OCI-M1 (cell line): ENCODE measurements at regions not wholly inside any gene's neighbourhood (a gene's known extent, or its start where the extent isn't known, plus 50 kb on each side); places are given as distances from the start of the nearest gene placed in this dataset.
A peak's percentile ranks its signal among the peaks of the same experiment; 100 is the strongest.

Experiments
- DNase-seq: peaks from one replicate; lab custom pipeline; 2025; lab: John Stamatoyannopoulos, UW

DNA sequence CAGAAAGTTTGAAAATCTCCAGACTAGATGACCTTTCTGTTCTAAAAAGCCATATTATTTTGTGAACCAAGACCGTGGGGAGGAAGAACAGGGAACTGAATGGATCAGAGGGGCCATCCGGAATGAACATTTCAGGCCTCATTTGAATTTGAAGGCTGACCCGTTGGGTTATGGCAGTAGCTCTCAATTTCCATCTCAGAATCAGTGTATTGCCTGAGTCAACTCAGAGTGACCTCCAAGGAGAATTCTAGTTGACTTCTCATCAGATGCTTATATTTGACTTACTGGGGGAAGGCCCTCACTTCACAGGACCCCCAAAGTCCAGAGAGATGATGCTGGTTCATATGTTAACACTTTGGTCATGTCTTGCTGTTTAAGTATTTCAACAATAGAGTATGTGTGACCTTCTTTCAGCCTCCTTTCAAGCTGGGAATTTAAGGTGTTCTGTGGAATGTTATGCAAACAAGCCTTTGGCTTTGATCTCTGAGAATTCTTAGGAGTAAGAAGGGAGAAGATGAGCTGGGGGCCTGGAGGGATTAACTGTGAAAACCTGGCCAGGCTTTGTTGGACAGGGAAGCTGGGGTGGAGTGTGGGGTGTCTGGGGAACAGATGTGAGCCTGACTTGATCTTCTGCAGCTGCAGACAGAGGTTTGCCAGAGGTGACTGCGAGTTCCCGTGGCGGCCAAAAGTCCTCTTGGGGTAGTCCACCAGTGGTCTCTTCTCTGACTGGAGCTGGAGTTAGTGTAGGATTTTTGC is 111.2 kb upstream of the RGMA start:
- no peak for DNase-seq

DNA sequence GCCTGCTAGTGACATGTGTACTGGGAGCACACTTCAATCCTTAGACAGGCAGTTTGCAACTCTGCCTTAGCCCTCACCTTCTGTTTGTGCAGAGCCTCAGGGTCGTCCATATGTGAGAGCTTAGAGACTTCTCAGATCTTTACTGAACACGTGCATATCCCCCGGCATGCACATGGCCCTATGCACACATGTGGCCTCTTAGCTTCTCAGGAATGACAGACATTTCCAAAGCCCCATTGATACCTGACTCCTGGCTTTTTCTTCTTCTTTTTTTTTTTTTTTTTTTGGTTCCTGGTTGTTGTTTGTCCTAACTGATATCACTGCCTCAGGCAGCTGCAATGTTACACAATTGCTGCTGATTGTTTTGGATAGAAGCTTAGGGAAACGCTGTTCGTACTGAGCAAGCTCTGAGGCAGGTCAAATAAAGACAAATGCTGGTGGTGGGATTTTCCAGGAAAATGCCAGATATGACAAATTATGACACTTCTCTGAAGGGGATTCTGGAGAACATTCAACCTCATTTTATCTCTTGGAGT is 107.2 kb upstream of the RGMA start:
- no peak for DNase-seq

DNA sequence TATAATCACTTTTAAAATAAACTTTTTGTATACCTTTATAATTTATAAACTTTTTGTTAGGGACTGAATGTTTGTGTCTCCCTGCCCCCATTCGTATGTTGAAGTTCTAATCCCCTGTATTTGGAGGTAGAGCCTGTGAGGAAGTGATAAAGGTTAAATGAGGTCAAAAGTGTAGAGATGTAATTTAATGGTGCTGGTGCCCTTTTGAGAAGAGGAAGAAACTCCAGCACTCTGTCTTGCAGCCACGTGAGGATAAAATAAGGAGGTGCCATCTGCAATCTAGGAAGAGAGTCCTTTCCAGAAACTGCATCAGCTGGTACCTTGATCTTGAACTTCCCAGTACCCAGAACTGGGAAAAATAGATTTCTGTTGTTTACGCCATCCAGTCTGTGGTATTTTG is 106.1 kb upstream of the RGMA start:
- peak; percentile 3 for DNase-seq

DNA sequence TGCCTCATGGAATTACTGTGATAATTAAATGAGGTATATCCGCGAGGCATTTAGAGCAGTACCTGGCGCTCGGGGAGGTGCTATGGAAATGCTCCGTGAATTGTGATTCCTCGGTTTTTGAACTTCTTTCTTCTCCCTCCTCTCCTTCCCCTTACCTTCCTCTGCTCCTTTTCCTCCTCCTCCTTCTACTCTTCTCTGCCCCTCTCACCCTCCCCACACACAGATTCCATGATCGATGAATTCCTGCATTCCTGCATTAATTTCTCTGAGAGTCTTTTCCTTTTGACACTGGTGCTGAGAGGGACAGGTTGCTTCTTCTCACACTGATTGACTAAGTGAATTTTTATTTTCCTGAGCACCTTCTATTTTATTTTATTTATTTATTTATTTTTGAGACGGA is 101.2 kb upstream of the RGMA start:
- DNase-seq, result no peak

DNA sequence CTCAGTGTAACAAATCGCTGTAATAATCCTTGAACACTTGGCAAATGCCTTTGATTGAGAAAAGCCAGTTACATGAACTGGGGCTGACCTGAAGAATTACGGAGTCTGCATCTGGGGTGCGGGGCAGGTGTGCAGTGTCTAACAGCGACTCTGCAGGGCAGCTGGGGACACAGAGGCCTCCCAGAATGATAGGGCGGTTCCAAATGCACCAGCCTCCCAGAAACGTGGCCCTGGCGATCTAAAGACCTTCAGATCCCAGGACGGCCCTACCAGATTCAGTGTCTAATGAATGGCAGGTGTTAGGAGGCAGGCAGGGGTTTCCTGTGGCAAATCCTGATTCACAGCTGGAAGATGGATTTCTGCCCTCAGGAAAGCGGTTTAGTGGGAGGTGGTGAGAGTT is 100.5 kb upstream of the RGMA start:
- DNase-seq, result no peak

DNA sequence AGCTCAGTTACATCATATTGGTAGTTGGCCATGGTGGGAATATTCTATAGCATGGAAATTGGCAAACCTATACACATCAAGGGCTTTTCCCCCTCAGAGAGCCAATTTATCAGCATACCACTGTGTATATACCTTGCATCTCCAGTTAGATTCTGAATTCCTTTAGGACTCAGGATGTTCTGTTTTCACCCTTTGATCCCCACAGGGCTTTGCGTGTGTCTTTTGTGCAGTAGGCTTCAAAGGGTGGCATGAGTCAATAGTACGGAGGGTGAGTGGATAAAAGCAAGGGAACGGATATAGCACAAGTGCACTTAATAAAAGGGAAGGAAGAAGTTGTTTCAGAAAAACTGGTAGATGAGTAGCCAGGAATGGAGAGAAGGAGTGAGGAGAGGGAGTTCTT is 99.2 kb upstream of the RGMA start:
- no peak for DNase-seq

DNA sequence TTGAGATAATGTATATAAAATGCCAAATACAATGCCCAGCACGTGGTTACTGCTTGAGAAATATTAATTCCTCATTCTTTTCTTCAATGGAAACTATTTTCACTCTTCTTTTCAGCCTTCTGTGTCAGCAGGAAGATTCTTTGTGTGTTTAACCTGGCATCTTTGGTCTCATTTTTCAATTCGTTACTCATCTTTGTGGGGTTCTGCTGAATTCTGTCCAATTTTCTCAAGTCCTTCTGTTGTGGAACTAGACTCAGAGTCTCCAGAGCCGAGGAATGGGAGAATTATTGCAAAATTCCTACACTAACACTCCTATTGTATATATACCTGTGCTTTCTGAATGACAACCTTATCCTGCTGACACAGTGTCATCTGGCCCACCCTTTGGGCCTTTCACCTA is 96.8 kb upstream of the RGMA start:
- DNase-seq, result no peak

DNA sequence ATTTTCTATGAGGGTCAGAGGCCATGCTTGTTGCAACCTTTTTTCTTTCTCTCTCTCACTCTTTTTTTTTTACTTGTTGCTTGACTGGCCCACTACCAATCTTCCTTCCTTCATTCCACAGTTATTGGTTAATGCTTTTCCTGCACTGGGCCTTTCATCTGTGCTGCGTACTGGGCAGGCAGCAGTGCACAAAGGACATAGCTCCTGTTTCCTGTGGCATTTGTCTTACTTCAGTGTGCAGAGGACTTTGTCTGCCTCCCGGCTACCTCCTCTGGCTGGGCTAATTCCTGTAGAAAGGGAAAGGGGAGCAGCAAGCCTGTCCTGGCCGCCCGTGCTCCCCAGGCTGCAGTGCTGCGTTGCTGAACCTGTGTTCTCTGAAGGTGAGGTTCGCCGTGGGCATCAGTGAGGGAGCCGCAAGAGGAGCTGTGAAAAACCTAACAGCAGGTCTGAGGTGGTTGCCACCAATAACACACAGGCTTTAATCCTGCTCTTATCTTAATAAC is 93.7 kb upstream of the RGMA start:
- no peak for DNase-seq

DNA sequence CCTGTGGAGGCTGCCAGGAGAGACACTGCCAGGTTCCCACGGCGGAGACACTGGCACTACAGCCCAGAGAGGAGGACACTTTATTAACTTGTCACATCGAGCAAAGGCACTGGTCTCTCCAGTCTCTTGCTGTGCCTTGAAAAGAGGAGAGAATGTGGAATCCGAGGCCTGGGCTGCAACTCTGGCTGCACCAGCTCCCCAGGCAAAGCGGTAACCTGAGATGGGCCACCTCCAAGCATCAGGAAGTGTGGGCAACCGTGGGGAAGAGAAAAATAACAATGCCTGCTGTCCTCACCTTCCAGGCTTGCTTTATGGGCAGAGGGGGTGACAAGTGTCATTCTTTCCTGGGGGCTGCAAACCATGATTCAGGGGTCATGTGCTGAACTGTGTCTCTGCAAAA is 91.6 kb upstream of the RGMA start:
- DNase-seq, result no peak

DNA sequence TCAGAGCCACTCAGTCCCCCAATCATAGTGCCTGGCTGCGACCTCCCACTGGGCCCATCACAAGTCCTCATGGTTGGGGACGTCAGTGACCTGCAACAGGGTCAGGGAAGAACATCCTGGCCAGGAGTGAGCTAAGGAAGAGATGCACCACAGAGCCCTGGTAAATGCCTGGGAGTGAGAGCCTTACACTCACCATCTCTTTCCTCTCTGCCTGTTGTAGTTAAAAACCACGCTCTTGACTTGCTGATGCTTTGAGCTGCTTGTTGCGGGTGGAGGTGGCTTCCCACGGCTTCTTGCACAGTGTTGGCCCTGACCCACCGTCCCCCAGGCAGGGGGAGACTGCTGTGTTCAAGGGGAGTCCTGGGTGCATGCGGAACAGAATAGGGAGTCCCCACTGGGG is 91.1 kb upstream of the RGMA start:
- no peak for DNase-seq

DNA sequence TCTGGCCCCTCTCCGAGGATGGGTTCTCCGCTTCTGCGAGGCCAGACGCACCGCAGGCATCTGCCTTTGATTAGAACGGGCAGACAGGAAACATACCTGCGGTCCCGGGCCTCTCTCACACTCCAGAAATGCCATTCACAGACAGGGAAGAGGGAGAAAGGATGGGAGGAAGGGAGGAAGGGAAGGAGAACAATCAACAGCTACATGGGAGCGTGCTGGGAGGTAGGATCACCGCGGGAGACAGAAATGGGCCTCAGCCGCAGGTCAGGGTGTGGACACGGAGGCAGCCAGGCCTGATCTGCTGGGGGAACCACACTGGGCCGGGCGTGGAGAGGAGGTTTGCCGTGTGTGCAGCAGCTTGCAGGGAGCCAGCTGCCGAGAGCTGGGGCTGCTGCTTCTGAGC is 90.7 kb upstream of the RGMA start:
- no peak for DNase-seq

DNA sequence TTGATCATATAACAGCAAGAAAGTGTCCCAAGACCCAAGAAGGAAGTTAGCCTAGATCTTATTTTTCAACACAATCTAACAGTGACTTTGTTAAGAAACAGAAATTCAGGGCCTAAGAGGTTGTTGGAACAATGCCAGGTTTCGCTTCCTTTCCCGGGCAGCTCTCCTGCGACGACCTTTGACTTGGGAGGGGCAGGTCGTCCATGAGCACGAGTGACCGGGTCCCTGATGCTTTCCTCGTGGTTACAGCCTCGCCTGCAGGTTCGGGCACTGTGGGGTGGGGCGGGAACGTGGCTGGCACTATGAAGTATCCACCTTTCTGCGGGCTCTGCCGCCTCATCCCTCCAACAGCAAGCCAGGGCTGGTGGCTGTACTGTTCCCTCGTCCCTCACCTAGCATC is 90.1 kb upstream of the RGMA start:
- DNase-seq, result peak; percentile 24

DNA sequence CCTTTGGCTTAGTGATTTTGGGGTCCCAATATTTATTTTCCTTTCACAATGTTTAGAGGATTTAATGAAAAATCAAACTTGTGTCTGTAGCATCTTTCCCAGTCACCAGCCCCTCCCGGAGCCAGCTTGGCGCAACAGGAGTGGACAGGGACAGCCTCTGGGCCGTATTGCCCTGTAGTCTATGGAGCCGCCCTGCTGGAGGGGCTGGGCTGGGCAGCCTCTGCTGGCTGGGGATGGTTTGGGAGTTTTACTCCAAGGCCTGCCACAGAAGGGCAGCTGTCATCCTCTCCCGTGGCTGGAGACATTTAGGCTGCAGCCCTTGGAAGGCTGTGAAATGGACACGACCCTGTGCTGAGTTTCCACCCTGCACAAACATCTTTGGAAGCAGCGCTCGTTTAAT is 89.4 kb upstream of the RGMA start:
- no peak for DNase-seq

DNA sequence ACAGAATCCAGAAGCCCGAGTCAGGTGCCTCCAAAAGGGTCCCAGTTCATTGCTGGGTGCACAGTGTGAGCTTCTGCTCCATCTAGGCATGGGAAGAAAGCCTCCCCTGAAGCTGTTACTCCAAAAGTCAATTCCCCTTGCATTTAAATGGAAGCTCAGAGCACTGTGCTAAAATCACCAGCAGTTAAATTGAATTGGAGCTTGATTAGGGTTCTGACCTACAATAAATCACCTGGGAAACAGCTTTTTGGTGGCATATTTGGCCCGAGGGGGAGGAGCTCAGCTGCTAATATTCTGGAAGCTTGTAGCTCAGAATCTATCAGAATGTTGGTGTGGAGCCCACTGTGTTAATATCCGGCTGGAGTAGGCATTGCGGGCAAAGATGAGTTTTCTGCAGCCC is 87.1 kb upstream of the RGMA start:
- no peak for DNase-seq

DNA sequence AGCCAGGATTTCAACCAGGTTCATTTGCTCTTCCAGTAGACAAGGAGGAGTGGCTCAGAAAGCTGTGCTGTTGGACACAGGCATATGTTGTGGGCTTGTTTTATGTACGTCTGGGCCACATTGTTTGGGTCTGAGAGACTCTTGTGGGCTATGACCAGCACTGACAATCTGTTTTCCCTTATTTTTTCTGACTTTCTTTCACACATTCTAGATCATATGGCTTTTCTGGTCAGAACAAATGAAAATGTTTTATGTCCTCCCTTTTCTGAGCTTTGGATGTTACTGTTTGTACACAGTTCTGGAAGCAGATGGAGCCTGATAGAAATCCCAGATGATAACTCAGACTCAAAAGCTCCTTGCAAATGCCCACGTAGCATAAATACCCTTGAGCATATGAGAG is 85.8 kb upstream of the RGMA start:
- no peak for DNase-seq

DNA sequence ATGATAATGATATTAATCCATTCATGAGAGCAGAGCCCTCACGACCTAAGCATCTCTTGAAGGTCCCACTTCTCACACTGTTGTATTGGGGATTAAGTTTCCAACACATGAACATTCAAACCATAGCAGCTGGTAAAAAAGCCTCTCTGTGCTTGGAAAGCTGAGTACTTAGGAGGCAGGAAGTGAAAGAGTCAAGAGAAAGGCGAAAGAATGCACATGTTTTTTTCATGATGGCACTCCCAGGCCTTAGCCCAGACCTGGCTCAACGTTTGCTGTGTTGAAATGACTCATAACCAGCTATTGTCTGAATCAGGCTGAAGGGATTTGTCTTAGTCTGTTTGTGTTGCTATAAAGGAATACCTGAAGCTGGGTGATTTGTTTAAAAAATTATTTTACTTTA is 84.4 kb upstream of the RGMA start:
- no peak for DNase-seq

DNA sequence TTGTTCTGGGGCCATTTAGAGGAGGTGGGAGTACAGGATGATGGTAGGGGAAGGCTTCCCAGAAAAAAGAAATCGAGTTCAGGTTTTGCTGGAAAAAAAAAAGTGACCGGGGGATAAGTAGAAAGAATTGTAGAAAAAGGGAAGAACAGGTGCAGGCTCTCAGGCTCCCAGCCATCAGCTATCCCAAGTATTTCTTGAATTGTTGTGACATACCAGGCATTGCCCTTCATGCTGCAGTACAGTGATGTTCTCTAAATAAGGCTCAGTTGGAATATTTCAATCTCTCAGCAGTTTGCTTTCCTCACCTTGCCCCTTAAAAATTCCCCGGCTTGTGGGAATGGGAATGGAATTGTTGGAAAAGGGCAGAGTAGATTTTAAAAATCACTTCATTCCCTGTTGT is 82.5 kb upstream of the RGMA start:
- DNase-seq, result no peak

DNA sequence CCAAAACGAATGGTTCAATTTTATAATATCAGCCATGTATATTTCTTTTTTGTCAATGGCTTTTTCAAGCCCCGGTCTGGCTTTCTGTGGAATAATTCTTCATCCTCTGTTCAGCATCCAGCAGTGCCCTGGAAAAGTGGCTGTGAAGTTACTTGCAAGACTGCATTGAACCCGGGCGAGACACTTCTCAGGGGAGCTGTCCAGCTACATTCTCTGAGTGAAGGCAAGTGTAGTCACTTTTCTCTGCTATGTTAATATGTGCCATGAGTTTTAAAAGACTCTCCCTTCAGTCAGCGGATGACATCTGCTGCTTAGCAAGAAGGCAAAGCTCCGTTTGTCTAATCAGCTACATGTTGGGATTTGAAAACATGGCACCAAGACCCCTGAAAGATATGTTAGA is 81.3 kb upstream of the RGMA start:
- DNase-seq, result no peak

DNA sequence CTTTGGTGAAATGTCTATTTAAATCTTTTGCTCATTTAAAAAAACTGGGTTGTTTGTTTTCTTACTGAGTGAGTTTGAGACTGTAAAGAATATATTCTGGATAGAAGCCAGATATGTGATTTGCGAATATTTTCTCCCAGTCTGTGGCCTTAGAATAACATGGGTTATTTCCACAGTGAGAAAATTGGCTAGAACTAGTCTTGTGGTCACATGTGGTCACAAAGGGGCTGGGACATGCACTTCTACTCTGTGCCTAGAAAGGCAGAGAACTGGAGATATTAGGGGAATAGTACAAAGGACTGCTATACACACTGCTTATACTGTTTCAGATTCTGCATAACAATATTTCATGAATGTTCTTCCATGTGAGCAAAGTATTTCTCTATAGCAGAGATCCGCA is 79.9 kb upstream of the RGMA start:
- DNase-seq, result no peak

DNA sequence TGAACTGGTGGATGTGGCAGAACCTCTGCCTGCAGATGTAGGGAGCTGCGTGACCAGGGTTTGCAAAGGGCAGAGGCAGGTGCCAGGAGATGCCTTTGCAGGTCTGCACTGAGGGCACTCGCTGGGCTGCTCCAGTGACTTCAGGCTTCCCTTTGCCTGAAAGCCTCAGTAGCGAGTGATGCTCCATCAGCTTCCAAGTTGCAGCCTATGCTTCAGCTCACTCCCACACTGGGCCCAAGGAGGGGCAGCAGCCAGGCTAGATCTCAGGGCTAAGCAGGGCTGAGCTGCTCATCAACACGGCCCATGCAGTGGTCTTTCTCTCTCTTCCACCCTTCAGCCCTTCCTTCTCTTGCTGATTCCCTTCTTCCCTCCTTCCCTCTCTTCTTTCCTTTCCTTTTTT is 78.3 kb upstream of the RGMA start:
- DNase-seq, result no peak

DNA sequence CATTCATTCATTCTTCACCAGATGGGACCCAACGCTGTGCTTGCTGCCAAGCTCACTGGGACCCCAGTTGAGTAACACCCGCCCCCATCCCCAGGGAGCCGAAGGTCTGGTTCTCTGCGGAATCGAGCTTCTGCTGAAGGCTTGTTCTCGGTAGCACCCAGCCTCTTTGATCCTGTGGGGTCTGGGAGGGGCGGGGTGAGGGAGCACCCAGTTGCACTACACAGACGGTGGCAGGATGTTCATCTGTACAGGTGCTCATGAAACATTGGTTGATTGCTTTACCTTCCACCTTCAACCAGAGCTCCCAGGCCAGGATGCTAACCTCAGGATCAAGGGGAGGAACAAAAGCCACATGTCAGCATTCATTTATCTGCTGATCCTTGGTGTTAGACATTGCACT is 77.7 kb upstream of the RGMA start:
- no peak for DNase-seq

DNA sequence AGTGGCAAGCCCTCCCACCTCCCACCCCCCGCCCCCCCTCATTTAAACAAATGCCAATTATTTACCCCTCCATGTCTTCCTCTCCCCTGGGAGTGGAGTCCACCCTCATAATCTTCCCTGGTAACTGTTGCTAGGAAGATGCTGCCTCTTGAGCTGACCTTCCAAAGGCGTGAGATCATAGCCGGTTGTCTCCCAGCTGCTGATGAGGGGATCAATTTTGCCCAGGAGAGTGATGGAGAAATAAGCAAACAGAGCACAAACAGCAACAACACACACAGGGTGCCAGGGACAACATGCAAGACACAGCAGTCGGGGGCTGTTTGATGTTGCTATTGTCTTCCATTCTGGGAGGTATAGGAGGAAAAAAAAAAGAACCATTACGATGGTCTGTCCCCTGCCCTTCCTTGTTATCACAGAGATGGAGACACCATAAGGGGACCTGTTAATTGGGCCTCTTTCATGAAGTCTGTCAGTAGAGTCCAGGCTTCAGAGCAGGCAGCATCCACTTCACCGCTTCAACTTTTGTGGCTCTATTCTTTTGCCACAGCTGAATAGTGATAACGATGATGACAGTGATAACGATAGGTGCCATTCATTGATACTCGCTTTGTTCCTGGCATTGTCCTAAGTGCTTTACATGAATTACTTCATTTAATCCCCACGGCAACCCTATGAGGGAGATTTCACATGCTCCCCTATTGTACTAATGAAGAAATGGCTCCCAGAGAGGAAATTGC is 76.9 kb upstream of the RGMA start:
- no peak for DNase-seq

DNA sequence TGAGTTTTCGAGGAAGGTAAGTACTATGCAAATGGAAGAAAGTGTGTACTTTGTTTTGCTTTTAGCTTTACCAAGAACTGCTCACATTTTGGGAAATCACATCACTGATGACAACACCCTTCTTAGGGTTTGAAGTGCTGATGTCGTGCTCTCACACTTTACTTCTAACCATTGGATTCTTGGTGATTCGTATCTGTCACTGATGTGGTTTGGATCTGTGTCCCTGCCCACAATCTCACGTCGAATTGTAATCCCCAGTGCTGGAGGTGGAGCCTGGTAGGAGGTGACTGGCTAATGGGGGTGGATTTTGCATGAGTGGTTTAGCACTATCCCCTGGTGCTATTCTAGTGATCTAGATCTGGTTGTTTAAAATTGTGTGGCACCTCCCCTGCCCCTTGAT is 75.4 kb upstream of the RGMA start:
- DNase-seq, result no peak

DNA sequence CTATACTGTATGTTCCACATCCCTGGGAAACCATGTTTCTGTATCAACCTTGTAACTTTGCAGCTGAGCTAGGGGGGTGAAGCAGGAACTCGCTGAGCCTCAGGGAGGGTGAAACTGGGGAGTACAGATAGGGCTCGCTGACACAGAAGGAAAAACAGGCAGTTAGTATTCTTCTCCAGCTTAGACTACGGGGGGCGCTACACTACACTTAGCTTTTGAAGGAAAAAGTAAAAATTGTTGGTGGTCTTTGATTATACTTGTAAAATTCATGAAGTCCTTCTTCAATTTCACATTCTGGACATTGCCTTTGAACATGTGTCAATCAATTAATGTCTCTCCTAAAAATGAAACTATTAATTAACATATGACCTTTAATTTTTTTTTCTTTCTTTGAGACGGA is 73.5 kb upstream of the RGMA start:
- DNase-seq, result no peak
